ENCODE measurements at regions not wholly inside any gene's neighbourhood (a gene's known extent, or its start where the extent isn't known, plus 50 kb on each side); places are given as distances from the start of the nearest gene placed in this dataset.

DNA sequence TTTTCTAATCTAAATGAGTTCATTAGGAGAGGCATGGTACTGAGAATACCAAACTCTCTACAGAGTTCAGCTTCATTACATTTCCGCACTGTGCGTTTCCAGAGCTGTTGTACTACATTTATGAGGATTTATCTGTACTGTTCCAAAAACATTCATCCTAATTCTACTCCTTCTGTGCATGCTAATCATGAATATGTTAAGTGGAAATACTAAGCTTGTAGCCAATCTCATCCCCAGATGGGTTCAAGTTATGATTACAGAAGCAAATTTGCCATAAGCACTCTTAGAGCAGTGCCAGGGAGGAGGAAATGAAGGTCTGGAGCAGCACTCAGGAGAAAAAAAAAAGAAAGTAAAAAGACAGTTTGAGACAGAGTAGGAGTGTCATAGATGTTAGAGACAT lies 544.3 kb downstream of the GBE1 start:
- Histone ChIP-seq H3K36me3 (no peaks in the 10 kb centered on the region), H3K4me3 (ENCODE audit: low read depth, low read length) (no peak overlapping the region), H3K9me3 (no peaks in the 10 kb centered on the region), H3K4me1 (peaks cover 12% of the 10 kb centered on the region), H3K27me3 (no peaks in the 10 kb centered on the region)
- no peak for DNase-seq
- TF ChIP-seq, protein P1, sequence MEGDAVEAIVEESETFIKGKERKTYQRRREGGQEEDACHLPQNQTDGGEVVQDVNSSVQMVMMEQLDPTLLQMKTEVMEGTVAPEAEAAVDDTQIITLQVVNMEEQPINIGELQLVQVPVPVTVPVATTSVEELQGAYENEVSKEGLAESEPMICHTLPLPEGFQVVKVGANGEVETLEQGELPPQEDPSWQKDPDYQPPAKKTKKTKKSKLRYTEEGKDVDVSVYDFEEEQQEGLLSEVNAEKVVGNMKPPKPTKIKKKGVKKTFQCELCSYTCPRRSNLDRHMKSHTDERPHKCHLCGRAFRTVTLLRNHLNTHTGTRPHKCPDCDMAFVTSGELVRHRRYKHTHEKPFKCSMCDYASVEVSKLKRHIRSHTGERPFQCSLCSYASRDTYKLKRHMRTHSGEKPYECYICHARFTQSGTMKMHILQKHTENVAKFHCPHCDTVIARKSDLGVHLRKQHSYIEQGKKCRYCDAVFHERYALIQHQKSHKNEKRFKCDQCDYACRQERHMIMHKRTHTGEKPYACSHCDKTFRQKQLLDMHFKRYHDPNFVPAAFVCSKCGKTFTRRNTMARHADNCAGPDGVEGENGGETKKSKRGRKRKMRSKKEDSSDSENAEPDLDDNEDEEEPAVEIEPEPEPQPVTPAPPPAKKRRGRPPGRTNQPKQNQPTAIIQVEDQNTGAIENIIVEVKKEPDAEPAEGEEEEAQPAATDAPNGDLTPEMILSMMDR (IDR thresholded peaks at IDR 0.05; ENCODE audit: low read depth, low read length): no peak

DNA sequence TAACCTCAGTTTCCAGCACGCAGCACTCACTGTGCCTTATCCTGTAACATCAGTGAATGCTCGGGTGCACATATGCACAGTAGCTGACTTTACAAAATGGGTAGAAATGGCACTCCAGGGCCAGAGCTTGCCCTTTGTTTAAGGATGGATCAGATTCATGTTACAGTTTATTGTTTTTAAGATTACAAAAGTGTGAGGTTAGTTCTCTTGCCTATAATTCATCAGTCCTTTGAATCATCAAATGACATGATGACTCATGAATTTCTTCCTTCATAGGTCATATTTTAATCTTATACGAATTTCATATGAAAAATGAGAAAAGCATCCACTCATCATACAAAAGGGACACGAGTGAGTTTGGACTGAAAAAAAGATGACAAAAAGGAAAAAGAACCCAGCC lies 545.3 kb downstream of the GBE1 start:
- H3K9me3 ChIP-seq: no peaks in the 10 kb centered on the region
- peak; percentile 20 for DNase-seq
- TF ChIP-seq, protein P1 (IDR thresholded peaks at IDR 0.05; ENCODE audit: low read depth, low read length): no peak
- no peaks in the 10 kb centered on the region for H3K27me3 ChIP-seq
- H3K4me3 ChIP-seq (ENCODE audit: low read depth, low read length): no peak overlapping the region
- H3K36me3 ChIP-seq: no peaks in the 10 kb centered on the region
- H3K4me1 ChIP-seq: peaks cover 12% of the 10 kb centered on the region

GRCh38 chr3:81214631-81215030 lies 546.8 kb downstream of the GBE1 start:
- no peaks in the 10 kb centered on the region for H3K36me3 ChIP-seq
- peaks cover 12% of the 10 kb centered on the region for H3K4me1 ChIP-seq
- TF ChIP-seq, protein P1 (IDR thresholded peaks at IDR 0.05; ENCODE audit: low read depth, low read length): no peak
- no peak for DNase-seq
- H3K4me3 ChIP-seq (ENCODE audit: low read depth, low read length): no peak overlapping the region
- no peaks in the 10 kb centered on the region for H3K27me3 ChIP-seq
- no peaks in the 10 kb centered on the region for H3K9me3 ChIP-seq

GRCh38 chr3:81199587-81199986 lies 561.9 kb downstream of the GBE1 start:
- Histone ChIP-seq H3K9me3 (no peaks in the 10 kb centered on the region), H3K4me1 (peaks cover 3% of the 10 kb centered on the region; the same call in 1 of the 2 replicates), H3K27me3 (no peaks in the 10 kb centered on the region), H3K36me3 (no peaks in the 10 kb centered on the region), H3K4me3 (ENCODE audit: low read depth, low read length) (no peak overlapping the region)
- DNase-seq: no peak
- TF ChIP-seq, protein P1 (IDR thresholded peaks at IDR 0.05; ENCODE audit: low read depth, low read length): no peak

DNA sequence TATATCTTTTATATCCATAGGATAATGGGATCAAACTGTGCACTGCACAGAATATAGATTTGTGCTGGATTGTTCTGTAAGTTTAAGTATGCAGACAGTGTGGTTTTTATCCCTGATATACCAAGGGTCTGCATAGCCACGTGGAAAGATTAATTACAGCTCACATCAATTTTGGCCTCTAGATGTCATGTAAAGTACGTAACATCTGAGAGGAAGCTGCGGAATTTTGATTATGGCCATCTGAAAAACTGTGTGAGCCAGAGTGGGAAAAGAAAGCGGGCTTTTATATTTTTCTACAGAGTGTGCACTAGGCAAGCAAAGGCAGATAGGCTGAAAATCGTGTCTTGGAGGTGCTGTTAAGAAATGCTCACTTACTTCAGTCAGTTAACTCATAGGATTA lies 562.7 kb downstream of the GBE1 start:
- Histone ChIP-seq H3K27me3 (no peaks in the 10 kb centered on the region), H3K4me3 (ENCODE audit: low read depth, low read length) (no peak overlapping the region), H3K36me3 (no peaks in the 10 kb centered on the region), H3K4me1 (peaks cover 3% of the 10 kb centered on the region; the same call in 1 of the 2 replicates), H3K9me3 (no peaks in the 10 kb centered on the region)
- TF ChIP-seq, protein P1 (IDR thresholded peaks at IDR 0.05; ENCODE audit: low read depth, low read length): no peak
- no peak for DNase-seq

DNA sequence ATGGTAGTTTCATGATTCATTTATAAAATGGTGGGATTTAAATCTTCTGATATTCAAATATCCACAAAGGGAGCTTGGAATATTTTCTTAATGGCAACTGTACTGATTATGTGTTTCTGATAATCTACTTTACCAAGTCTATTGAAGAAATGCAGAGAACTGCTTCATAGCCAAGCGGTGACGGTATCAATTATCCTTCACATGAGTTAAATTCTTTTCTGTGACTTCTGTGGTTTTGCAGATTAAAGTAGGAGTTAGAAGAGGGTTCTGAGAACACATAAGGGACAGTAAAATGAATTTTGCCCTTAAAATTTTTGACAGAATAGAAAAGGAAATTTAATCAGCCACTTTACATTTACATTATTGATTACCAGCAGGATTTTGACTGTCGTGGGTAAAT lies 563.2 kb downstream of the GBE1 start:
- no peak overlapping the region for H3K4me3 ChIP-seq (ENCODE audit: low read depth, low read length)
- TF ChIP-seq, protein P1 (IDR thresholded peaks at IDR 0.05; ENCODE audit: low read depth, low read length): no peak
- H3K36me3 ChIP-seq: no peaks in the 10 kb centered on the region
- peaks cover 3% of the 10 kb centered on the region; the same call in 1 of the 2 replicates for H3K4me1 ChIP-seq
- H3K27me3 ChIP-seq: no peaks in the 10 kb centered on the region
- no peaks in the 10 kb centered on the region for H3K9me3 ChIP-seq
- DNase-seq: no peak

Data from BE2C (cell line).